ENCODE measurements at regions not wholly inside any gene's neighbourhood (a gene's known extent, or its start where the extent isn't known, plus 50 kb on each side); places are given as distances from the start of the nearest gene placed in this dataset.

DNA sequence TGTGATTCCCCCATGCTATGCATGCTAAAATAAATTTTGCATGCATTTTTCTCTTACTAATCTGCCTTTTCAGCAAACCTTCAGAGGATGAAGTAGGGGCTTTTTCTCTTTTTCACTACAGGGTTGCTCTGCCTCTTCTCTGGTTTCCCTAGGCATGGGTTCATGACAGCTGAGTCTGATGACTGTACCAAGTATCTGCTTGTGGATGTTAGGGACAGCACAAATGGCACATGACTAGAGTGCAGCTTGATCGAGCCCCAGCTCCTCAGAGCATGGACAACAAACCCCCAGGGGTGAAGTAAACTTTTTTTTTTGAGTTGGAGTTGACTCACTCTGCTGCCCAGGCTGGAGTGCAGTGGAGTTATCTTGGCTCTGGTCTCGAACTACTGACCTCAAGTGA, 57.1 kb upstream of the GCM1 start:
- TF ChIP-seq, protein P1, sequence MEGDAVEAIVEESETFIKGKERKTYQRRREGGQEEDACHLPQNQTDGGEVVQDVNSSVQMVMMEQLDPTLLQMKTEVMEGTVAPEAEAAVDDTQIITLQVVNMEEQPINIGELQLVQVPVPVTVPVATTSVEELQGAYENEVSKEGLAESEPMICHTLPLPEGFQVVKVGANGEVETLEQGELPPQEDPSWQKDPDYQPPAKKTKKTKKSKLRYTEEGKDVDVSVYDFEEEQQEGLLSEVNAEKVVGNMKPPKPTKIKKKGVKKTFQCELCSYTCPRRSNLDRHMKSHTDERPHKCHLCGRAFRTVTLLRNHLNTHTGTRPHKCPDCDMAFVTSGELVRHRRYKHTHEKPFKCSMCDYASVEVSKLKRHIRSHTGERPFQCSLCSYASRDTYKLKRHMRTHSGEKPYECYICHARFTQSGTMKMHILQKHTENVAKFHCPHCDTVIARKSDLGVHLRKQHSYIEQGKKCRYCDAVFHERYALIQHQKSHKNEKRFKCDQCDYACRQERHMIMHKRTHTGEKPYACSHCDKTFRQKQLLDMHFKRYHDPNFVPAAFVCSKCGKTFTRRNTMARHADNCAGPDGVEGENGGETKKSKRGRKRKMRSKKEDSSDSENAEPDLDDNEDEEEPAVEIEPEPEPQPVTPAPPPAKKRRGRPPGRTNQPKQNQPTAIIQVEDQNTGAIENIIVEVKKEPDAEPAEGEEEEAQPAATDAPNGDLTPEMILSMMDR (IDR thresholded peaks at IDR 0.05; ENCODE audit: extremely low read depth in 1 of 2, insufficient read depth in 1 of 2, low read depth in 1 of 2, low read length in 2 of 2): no peak
- TF ChIP-seq MYC (IDR thresholded peaks at IDR 0.05; ENCODE audit: low read depth, low read length): no peak
- no peak for TF ChIP-seq POLR2A (IDR thresholded peaks at IDR 0.05; ENCODE audit: low read depth, low read length)
- TF ChIP-seq EZH2 (IDR thresholded peaks at IDR 0.05; ENCODE audit: borderline replicate concordance, low read depth, low read length, severe bottlenecking): no peak
- TF ChIP-seq POLR2AphosphoS5 (IDR thresholded peaks at IDR 0.05; ENCODE audit: insufficient read depth, low read depth, low read length): no peak
- TF ChIP-seq, protein P2, sequence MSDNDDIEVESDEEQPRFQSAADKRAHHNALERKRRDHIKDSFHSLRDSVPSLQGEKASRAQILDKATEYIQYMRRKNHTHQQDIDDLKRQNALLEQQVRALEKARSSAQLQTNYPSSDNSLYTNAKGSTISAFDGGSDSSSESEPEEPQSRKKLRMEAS (IDR thresholded peaks at IDR 0.05; ENCODE audit: insufficient read depth, insufficient read length): no peak
- TF ChIP-seq FOS (IDR thresholded peaks at IDR 0.05; ENCODE audit: borderline replicate concordance, insufficient read depth, low read length): no peak
- TF ChIP-seq JUN (IDR thresholded peaks at IDR 0.05; ENCODE audit: borderline replicate concordance, insufficient read depth, insufficient read length, low read depth): no peak
- no peak for TF ChIP-seq GATA2 (IDR thresholded peaks at IDR 0.05; ENCODE audit: insufficient read depth, insufficient read length, low read depth, low read length)

Measured in endothelial cell of umbilical vein (primary cell).